ENCODE measurements at regions not wholly inside any gene's neighbourhood (a gene's known extent, or its start where the extent isn't known, plus 50 kb on each side); places are given as distances from the start of the nearest gene placed in this dataset.
A peak's percentile ranks its signal among the peaks of the same experiment; 100 is the strongest.

GRCh38 chr12:92615086-92615485 is 87.7 kb upstream of the PLEKHG7 start:
- no peak for DNase-seq (ENCODE audit: low read depth in 2 of 2)

GRCh38 chr12:92614502-92614901 is 88.3 kb upstream of the PLEKHG7 start:
- DNase-seq (ENCODE audit: low read depth in 2 of 2) = no peak

GRCh38 chr12:92614001-92614400 is 88.8 kb upstream of the PLEKHG7 start:
- no peak for DNase-seq (ENCODE audit: low read depth in 2 of 2)

GRCh38 chr12:92612611-92613010 is 90.2 kb upstream of the PLEKHG7 start:
- DNase-seq (ENCODE audit: low read depth in 2 of 2) = no peak

GRCh38 chr12:92608151-92609091 is 94.4 kb upstream of the PLEKHG7 start:
- DNase-seq (ENCODE audit: low read depth in 2 of 2) = no peak

GRCh38 chr12:92606956-92607355 is 95.8 kb upstream of the PLEKHG7 start:
- no peak for DNase-seq (ENCODE audit: low read depth in 2 of 2)

- no peak for DNase-seq (ENCODE audit: low read depth in 2 of 2)
These were observed 97.1 kb upstream of the PLEKHG7 start for GRCh38 chr12:92605621-92606170.

- DNase-seq (ENCODE audit: low read depth in 2 of 2) = no peak
These were observed 98.0 kb upstream of the PLEKHG7 start for GRCh38 chr12:92604786-92605185.

GRCh38 chr12:92603741-92604432 is 98.9 kb upstream of the PLEKHG7 start:
- DNase-seq (ENCODE audit: low read depth in 2 of 2) = no peak

- no peak for DNase-seq (ENCODE audit: low read depth in 2 of 2)
These were observed 99.7 kb upstream of the PLEKHG7 start for GRCh38 chr12:92602930-92603623.

GRCh38 chr12:92602476-92602875 is 100.3 kb upstream of the PLEKHG7 start:
- no peak for DNase-seq (ENCODE audit: low read depth in 2 of 2)

- DNase-seq (ENCODE audit: low read depth in 2 of 2) = no peak
These were observed 101.1 kb upstream of the PLEKHG7 start for GRCh38 chr12:92601680-92602079.

GRCh38 chr12:92601176-92601575 is 101.6 kb upstream of the PLEKHG7 start:
- no peak for DNase-seq (ENCODE audit: low read depth in 2 of 2)

- DNase-seq (ENCODE audit: low read depth in 2 of 2) = no peak
These were observed 102.7 kb upstream of the PLEKHG7 start for GRCh38 chr12:92600052-92600451.

- DNase-seq (ENCODE audit: low read depth in 2 of 2) = no peak
These were observed 104.8 kb upstream of the PLEKHG7 start for GRCh38 chr12:92597997-92598396.

- no peak for DNase-seq (ENCODE audit: low read depth in 2 of 2)
These were observed 105.7 kb upstream of the PLEKHG7 start for GRCh38 chr12:92597118-92597517.

GRCh38 chr12:92596383-92596782 is 106.4 kb upstream of the PLEKHG7 start:
- no peak for DNase-seq (ENCODE audit: low read depth in 2 of 2)

GRCh38 chr12:92595663-92596062 is 107.1 kb upstream of the PLEKHG7 start:
- DNase-seq (ENCODE audit: low read depth in 2 of 2) = no peak

GRCh38 chr12:92593734-92594402 is 108.9 kb upstream of the PLEKHG7 start:
- peak; percentile 42 to 64 for DNase-seq (ENCODE audit: low read depth in 2 of 2)

GRCh38 chr12:92585115-92585727 is 117.6 kb upstream of the PLEKHG7 start:
- DNase-seq (ENCODE audit: low read depth in 2 of 2) = no peak

GRCh38 chr12:92583910-92584309 is 118.9 kb upstream of the PLEKHG7 start:
- DNase-seq (ENCODE audit: low read depth in 2 of 2) = no peak

All from activated CD4-positive, alpha-beta T cell treated with anti-CD3 and anti-CD28 coated beads for 24 hours (primary cell).